Peyer's patch (tissue), 4 donors: ENCODE measurements at regions not wholly inside any gene's neighbourhood (a gene's known extent, or its start where the extent isn't known, plus 50 kb on each side); places are given as distances from the start of the nearest gene placed in this dataset.

ENCODE experiments used
- DNase-seq, 3 donors: peaks; one replicate each; pipeline ENCODE4 v3.0.0-alpha.2; 2017 to 2019
- H3K27ac ChIP-seq, 4 donors: fragments of 200-600 bp; sonication (generic); one replicate each; pipeline ENCODE4 v1.5.1; 2016 to 2019
- H3K27me3 ChIP-seq, 2 donors: fragments of 200-600 bp; sonication (generic); one replicate each; pipeline ENCODE4 v1.5.1; 2019
- H3K36me3 ChIP-seq, 3 donors: fragments of 200-600 bp; sonication (generic); one replicate each; pipeline ENCODE4 v1.5.1; 2016 to 2019
- H3K4me1 ChIP-seq, 4 donors: fragments of 200-600 bp; sonication (generic); one replicate each; pipeline ENCODE4 v1.5.1; 2016 to 2019
- H3K4me3 ChIP-seq, 4 donors: fragments of 200-600 bp; sonication (generic); 1 replicate in 3 of 4; 2 replicates in 1 of 4; pipeline ENCODE4 v1.5.1; 2016 to 2019; ENCODE audit warnings: mild to moderate bottlenecking in 1 of 4
- H3K9me3 ChIP-seq, 4 donors: fragments of 200-600 bp; sonication (generic); one replicate each; pipeline ENCODE4 v1.5.1; 2016 to 2019; ENCODE audit warnings: mild to moderate bottlenecking in 1 of 4
- CTCF ChIP-seq, 6 experiments: fragments of 450-650 bp in 4 of 6; fragments of 200-600 bp in 2 of 6; sonication (generic) in 1 of 6; IDR thresholded peaks; one replicate each; pipeline ENCODE4 v1.5.1; 2017 to 2019; ENCODE audit warnings: antibody characterized with exemption in 6 of 6, mild to moderate bottlenecking in 3 of 6, moderate library complexity in 1 of 6
- POLR2A ChIP-seq, 2 donors: fragments of 450-650 bp; IDR thresholded peaks; one replicate each; pipeline ENCODE4 v1.5.1; 2017; ENCODE audit warnings: antibody characterized with exemption in 2 of 2, mild to moderate bottlenecking in 2 of 2, moderate library complexity in 2 of 2

- TF ChIP-seq POLR2A (IDR thresholded peaks at IDR 0.05) = no peak
- H3K36me3 ChIP-seq = no peaks in the 10 kb centered on the region
- H3K27me3 ChIP-seq = no peaks in the 10 kb centered on the region
Observed at GRCh38 chr16:14344945-14345344, 273.8 kb downstream of the MRTFB start.

GRCh38 chr16:14344292-14344691, 273.2 kb downstream of the MRTFB start:
- TF ChIP-seq CTCF (IDR thresholded peaks at IDR 0.05) (no peak), POLR2A (IDR thresholded peaks at IDR 0.05) (no peak)
- H3K9me3 ChIP-seq = no peaks in the 10 kb centered on the region

More at GRCh38 chr16:14344945-14345344, 273.8 kb downstream of the MRTFB start:
- H3K9me3 ChIP-seq = no peaks in the 10 kb centered on the region
- no peak for DNase-seq
- no peak overlapping the region for H3K4me3 ChIP-seq
- H3K4me1 ChIP-seq = no peaks in the 10 kb centered on the region
- H3K27ac ChIP-seq = no peak overlapping the region

GRCh38 chr16:14341324-14342225, 270.5 kb downstream of the MRTFB start:
- TF ChIP-seq POLR2A (IDR thresholded peaks at IDR 0.05) = no peak
- no peak for TF ChIP-seq CTCF (IDR thresholded peaks at IDR 0.05)
- Histone ChIP-seq H3K4me3 (no peak overlapping the region), H3K4me1 (no peaks in the 10 kb centered on the region), H3K27me3 (no peaks in the 10 kb centered on the region), H3K27ac (no peak overlapping the region), H3K9me3 (no peaks in the 10 kb centered on the region), H3K36me3 (no peaks in the 10 kb centered on the region)
- DNase-seq = no peak

More at GRCh38 chr16:14344292-14344691, 273.2 kb downstream of the MRTFB start:
- DNase-seq = no peak
- Histone ChIP-seq H3K36me3 (no peaks in the 10 kb centered on the region), H3K4me3 (no peak overlapping the region), H3K27ac (no peak overlapping the region), H3K4me1 (no peaks in the 10 kb centered on the region), H3K27me3 (no peaks in the 10 kb centered on the region)

GRCh38 chr16:14339694-14340093, 268.6 kb downstream of the MRTFB start:
- no peak overlapping the region for H3K27ac ChIP-seq
- no peaks in the 10 kb centered on the region for H3K9me3 ChIP-seq
- no peaks in the 10 kb centered on the region for H3K36me3 ChIP-seq
- H3K4me3 ChIP-seq = no peak overlapping the region
- H3K27me3 ChIP-seq = no peaks in the 10 kb centered on the region
- H3K4me1 ChIP-seq = no peaks in the 10 kb centered on the region
- TF ChIP-seq CTCF (IDR thresholded peaks at IDR 0.05) (no peak), POLR2A (IDR thresholded peaks at IDR 0.05) (no peak)
- no peak for DNase-seq

- H3K27me3 ChIP-seq = no peaks in the 10 kb centered on the region
- H3K4me1 ChIP-seq = no peaks in the 10 kb centered on the region
- H3K36me3 ChIP-seq = no peaks in the 10 kb centered on the region
- no peak overlapping the region for H3K27ac ChIP-seq
- H3K4me3 ChIP-seq = no peak overlapping the region
- no peaks in the 10 kb centered on the region for H3K9me3 ChIP-seq
- TF ChIP-seq POLR2A (IDR thresholded peaks at IDR 0.05) (no peak), CTCF (IDR thresholded peaks at IDR 0.05) (no peak)
- DNase-seq = no peak
Observed at GRCh38 chr16:14338969-14339368, 267.9 kb downstream of the MRTFB start.

GRCh38 chr16:14338236-14338635, 267.1 kb downstream of the MRTFB start:
- Histone ChIP-seq H3K27ac (no peak overlapping the region), H3K36me3 (no peaks in the 10 kb centered on the region), H3K4me1 (no peaks in the 10 kb centered on the region), H3K27me3 (no peaks in the 10 kb centered on the region), H3K4me3 (no peak overlapping the region), H3K9me3 (no peaks in the 10 kb centered on the region)
- no peak for TF ChIP-seq POLR2A (IDR thresholded peaks at IDR 0.05)
- TF ChIP-seq CTCF (IDR thresholded peaks at IDR 0.05) = no peak
- DNase-seq = no peak
